Right forelimb (tissue), 1 donor: ENCODE measurements at regions not wholly inside any gene's neighbourhood (a gene's known extent, or its start where the extent isn't known, plus 50 kb on each side); places are given as distances from the start of the nearest gene placed in this dataset.

ENCODE experiments used
- DNase-seq: peaks from one replicate; pipeline ENCODE4 v3.0.0-alpha.2; 2018

DNA sequence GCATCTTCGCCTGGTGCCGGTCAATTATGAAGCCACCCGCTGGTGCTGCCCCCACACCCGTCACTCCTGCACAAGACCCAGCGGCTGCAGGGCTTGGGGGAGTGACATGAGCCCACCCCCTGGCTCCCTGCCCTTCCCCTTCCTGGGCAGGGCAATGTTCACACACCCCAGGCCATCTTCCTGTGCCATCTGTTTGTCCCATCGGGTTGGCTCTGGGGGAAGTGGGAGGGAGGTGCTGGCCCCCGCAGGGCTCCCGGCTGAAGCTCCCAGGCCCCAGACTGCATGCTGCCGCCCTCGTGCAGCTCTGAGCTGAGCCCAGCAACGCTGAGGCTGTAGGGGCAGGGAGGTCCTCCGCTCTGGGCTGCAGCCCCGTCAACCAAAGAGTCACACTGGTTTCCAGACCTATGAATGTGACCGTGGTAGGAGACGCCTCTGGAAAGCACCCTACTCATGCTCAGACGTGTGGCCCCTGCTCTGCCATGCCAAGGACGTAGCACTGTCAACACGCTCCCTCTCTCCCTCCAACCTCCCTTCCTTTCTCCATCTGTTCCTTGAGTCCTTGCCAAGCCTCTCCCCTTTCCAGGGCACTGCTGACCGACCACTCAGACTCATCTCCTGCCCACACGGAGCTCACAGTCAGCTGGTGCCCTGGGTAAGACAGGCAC lies 140.4 kb downstream of the ENGASE start:
- DNase-seq, result no peak

DNA sequence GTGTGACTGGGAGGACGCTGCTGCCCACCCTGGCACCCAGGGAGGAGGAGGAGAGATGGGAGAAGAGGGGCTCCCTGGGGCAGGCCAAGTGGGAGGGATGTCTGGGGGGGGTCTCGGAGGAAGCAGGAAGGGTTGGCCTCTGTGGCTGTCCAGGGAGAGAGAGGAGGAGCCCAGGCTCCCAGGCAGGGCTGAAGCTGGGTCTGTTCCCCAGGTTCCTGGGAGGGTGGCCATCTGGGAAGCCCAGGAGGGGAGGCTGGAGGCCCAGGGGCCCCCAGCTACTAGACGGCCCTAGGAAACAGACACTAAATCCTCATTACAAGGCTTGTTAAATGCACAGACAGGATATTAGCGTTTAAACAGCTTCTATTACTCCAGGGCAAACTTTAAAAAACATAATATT lies 139.8 kb downstream of the ENGASE start:
- DNase-seq, result no peak

DNA sequence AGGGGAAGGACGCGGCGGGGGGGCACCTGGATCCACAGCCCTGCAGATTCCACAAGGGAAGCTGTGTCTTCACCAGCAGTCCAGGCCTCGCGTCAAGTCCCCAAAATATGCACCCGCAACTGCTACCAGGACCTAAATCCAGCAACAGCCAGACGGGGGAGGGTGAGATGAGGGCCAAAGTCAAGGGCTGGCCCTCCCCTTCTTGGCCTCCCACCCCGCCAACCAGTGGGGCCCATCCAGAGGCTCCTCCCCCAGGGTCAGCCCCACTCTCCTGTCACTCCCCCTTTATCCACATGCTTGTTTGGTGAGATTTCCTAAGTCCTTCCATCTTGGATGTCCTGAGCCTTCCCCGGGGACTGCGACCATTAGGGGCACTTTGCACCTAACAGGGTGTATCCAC lies 138.7 kb downstream of the ENGASE start:
- no peak for DNase-seq

DNA sequence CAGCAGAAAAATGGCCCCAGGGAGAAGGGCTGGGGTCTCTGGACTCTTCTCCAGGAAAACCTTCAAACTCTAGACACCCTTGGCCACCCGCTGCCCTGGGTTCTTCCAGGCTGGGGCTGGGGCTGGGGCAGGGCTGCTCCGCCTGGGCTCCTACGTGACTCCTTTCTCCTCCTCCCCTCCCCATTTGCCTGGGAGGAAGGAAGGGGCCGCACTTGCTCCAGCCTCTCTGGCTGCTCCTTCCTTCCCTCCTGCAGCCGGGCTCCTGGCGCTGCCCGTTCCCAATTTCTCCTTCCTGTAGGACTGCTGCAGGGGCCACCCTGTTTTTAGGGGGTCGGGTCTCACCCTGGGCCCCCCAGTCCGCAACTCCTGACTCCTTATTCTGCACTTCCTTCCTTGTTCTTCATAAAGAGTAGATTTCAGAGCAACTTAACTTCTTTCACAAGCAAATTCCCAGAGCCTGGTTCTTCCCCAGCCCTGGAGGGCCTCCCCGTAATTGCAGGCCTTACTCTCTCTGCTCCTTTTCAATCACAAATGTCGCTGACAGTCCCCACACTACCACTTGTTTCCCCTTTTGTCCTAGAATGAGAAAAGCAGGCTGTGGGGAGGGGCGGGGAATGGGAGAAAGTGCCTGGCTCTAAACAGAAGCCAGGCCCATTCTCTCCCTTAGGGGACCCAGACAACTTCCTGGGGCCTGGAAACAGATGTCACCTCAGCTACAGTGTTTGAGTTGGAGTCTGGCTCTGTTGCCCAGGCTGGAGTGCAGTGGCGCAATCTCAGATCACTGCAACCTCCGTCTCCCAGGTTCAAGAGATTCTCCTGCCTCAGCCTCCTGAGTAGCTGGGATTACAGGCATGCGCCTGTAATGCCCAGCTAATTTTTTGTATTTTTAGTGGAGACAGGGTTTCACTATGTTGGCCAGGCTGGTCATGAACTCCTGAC lies 137.8 kb downstream of the ENGASE start:
- no peak for DNase-seq

DNA sequence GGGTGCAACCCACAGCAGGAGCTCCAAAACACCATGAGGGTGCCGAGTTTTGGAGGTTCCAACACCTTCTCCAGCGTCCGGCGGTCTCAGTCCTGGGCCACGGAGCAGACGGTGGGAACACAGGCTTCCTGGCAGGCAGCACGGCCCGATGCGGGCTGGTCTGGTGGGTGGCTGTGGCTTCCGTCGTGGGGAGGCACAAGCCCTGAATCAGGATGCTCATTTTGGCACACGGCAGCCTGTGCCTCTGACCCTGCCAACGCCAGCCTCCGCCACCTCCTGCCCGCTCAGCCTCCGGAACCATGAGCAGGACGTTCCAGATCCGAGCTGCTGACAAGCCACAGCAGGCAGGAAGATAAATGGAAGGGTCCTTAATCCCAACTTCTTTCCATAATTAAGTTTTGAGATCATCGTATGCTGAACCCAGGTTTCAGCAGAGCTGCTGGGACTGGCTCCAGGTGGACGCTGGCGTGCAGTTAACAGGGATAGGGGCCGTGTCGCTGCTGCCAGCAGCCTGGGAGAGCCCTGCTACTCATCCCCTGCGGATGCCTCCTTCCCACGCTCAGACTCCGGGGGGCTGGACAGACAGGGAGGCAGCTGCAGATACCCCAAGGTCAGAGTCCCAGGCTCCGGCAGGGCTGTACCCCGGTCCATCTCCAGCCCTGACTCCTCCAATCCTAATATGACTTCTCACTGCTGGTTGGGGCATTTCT lies 136.6 kb downstream of the ENGASE start:
- DNase-seq, result no peak

- no peak for DNase-seq
These were observed 136.0 kb downstream of the ENGASE start for GRCh38 chr17:79210638-79211037.

DNA sequence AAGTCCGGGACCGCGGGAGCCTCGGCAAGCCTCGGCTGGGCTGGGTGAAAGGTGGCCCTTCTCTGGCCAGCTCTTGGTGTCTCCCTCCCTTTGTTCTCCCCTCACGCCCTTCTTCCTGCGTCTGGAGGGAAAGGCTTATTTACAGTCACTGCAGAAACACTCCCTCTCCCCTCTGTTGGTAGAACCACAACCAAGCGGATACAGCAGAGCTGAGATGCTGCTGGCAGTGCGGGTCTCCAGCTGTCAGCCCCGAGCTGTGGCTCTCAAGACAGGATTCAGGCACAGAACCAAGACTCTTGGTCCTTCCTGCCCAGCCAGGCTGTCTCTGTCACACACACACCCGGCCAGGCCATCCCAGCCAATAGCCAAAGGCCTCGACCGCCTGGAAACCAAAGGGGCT lies 133.3 kb downstream of the ENGASE start:
- DNase-seq, result no peak

- no peak for DNase-seq
These were observed 131.1 kb downstream of the ENGASE start for GRCh38 chr17:79205688-79206205.

DNA sequence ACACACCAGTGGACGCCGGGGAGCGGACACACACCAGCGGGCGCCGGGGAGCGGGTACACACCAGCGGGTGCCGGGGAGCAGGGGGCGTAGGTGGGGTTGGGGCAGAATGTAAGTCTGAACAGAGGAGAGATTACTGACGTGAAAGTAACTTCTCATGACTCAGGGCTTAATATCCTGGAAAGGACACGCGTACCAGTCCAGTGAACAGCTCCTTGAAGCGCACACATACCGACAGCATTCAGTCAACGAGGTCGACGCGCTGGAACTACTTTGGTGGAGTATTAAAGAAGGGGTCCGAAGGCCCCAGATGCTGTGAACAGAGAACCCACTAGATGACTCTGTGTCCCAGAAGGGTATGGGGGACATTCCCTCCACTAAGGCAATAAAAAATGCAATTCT lies 129.6 kb downstream of the ENGASE start:
- no peak for DNase-seq

- DNase-seq, result no peak
These were observed 129.0 kb downstream of the ENGASE start for GRCh38 chr17:79203657-79204056.

GRCh38 chr17:79203016-79203415 lies 128.4 kb downstream of the ENGASE start:
- DNase-seq, result no peak

DNA sequence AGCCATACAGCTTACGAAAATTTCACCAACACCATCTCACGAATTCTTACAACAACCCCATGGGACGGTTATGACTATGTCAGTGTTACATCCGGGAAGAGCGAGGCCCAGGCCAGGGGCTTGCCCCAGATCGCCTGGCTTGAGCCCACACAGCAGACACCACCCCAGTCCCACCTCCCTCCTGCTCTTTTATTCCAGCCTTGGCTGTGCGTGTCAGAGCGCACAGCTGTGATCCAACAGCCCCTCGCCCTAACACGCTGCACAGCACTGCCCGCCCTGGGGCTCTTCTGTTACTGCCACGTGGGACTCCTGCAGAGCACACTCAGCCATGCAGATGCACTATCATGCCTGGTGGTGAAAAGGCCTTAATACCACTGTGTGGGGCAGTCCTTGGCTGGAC lies 127.9 kb downstream of the ENGASE start:
- DNase-seq, result peak; percentile 52

GRCh38 chr17:79201536-79202227 lies 127.1 kb downstream of the ENGASE start:
- no peak for DNase-seq

GRCh38 chr17:79201119-79201518 lies 126.5 kb downstream of the ENGASE start:
- no peak for DNase-seq

DNA sequence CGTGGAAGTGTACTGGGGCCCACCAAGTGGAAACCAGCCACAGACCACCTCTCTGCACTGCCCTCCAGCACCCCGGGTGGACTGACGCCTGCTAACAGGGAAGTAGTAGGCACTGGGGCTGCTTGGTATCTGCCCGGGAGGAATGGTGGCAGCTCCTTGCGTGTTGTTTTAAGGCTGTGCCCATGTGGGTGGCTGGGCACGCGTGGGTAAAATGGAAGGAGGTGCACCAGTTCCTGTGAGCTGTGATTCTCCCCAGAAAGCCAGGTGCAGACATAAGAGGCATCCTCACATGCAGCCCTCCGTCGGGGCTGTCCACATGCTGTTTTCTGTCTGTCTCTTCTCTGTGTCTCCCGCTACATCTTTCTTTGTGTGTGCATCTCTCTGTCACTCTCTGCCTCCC lies 122.3 kb downstream of the ENGASE start:
- no peak for DNase-seq

- DNase-seq, result peak; percentile 84
These were observed 118.1 kb downstream of the ENGASE start for GRCh38 chr17:79192503-79193351.

DNA sequence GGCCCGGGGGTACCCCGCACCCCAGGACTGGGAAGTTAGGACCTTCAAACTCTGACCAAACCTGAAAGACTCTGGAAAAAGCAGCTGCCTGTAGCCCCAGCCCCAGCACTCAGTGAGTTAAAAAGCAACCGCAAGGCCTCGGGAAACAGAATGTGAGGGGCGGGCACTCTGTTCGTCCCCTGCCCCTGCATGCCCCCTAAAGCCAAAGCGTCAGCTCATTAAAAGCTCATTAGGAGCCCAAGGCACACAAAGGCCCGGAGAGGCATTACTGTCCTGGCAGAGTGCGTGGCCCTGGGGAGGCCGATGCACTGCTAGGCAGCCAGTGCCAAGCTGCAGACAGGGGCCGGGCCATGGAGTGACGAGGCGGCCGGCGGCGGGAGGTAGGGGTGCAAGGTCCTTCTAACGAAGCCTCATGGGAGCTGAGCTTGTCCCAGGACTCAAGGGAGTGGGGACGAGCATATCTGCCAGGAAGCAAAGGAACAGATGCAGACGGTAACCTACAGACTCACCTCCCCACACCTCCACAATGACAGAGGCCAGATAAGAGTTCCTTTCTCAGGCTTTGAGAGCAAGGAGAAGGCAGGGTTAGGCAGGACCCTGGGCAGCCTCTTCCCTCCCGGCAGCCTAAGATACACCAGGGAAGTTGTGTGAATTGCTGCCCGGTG lies 116.8 kb downstream of the ENGASE start:
- no peak for DNase-seq

DNA sequence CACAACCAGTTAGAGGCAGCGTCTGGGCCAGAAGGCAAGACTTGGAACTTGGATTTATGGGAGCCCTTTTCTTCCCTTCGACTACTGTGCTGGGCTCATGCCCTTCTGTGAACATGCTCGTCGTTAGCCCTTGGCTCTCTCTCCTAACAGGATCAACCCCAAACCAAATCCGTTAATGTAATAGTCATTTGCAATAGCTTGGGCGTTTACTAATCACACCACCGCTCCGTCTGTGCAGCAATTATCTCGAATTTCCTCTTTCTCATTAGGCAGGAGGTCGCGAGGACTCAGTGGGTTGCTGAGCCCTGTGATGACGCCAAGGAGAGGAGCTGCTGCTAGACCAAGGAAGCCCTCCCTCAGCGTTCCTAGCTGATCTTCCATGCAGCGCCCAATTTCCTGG lies 114.7 kb downstream of the ENGASE start:
- no peak for DNase-seq

DNA sequence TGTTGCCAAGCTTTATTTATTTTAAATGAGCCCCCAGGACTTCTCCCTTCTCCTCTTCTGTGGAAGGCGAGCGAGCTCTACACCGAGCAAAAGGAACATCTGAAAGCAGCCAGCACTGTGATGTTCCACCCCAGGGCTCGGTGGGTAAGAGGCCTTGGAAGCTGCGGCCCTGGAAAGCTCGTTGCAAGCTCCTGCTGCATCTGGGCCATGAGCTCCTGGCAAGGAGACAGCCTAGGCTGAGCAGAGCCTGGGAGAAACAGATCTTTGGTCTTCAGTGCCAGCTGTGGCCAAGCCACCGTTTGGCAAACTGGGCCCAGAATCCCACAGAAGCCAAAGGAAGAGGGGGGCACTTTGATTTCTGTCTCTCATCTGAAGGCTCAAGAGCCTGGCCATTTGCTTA lies 114.1 kb downstream of the ENGASE start:
- no peak for DNase-seq

DNA sequence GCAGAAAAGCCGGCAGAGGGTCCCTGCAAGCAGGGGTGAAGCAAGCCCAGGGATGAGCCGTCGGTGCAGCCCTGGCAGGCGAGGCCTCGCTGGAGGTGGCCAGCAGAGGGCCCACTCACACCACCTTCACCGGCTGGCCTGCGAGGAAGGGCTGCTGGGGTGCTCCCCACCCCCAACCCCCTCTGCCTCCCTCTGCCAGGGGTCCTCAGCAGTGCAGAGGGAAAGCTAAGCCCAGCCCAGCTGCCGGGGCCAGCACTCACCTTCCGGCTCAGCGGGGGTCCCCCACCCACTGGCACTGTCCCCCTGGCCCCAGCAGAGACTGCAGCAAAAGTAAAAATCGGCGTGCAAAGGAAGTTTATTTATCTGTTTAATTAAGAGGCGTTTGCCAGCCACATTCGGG lies 113.4 kb downstream of the ENGASE start:
- DNase-seq, result no peak

GRCh38 chr17:79187186-79187585 lies 112.6 kb downstream of the ENGASE start:
- DNase-seq, result no peak
